DMS 273 (cell line): ENCODE measurements at regions not wholly inside any gene's neighbourhood (a gene's known extent, or its start where the extent isn't known, plus 50 kb on each side); places are given as distances from the start of the nearest gene placed in this dataset.
A peak's percentile ranks its signal among the peaks of the same experiment; 100 is the strongest.

Experiments
- DNase-seq: peaks from one replicate; lab custom pipeline; 2025; ENCODE audit not compliant: unreplicated experiment; lab: John Stamatoyannopoulos, UW

DNA sequence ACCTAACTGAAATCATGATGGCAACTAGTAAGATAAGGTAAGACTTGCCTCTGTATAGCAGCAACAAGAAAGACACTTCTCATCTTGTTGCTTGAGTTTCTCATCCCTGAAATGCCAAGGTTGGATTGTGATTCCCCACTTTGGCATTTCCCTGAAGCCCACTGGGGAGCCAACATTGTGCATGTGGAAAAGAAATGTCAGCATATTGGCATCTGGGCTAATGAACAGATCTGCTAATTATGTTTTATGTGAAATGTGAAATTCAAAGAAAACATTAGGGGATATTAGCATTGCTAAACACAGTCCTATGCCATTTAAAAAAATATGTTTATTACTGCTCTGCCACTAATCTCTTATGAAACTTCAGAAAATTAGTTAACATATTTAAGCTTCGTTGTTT is 126.3 kb upstream of the PCSK2 start:
- DNase-seq, result no peak

GRCh38 chr20:17107127-17107526 is 119.7 kb upstream of the PCSK2 start:
- no peak for DNase-seq

DNA sequence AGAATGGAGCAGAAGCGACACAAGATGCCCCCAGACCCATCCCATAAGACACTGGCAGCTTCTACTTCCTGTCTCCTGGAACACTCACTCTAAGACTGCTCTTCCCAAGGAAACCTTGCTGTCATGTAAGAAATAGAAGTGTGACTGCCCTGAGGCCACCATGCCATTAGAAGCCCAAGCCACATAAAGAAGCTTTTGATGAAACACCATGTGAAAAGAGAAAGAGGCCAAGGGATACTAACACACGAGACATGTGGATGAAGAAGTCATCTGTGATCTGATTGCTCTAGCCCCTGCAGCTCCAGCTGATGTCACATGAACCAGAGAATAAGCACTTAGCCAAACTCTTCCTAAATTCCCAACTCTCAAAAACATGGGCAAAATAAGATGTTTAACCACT is 117.9 kb upstream of the PCSK2 start:
- no peak for DNase-seq

GRCh38 chr20:17109307-17109706 is 117.5 kb upstream of the PCSK2 start:
- no peak for DNase-seq

GRCh38 chr20:17128206-17128605 is 98.6 kb upstream of the PCSK2 start:
- no peak for DNase-seq

- no peak for DNase-seq
Measured at GRCh38 chr20:17129089-17129488, 97.8 kb upstream of the PCSK2 start.

DNA sequence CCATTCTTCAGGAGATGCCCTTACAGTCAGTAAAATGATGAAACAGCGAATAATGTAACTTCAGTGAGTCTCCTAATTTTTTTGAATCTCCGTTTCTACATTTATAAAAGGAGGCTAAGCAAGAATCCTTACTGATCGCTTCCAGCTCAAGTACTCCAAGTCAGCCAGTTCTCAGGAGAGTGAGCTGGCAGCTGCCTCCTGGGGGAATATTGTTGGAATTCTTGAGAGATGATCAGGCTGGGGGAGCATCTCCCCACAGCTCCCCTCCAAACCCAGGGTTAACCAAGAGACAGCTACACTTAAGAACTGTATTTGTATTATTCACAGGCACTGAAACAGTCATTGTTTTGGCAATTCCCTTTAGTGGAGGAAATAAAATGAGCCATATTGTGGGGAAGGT is 89.1 kb upstream of the PCSK2 start:
- DNase-seq, result no peak

GRCh38 chr20:17138237-17138636 is 88.6 kb upstream of the PCSK2 start:
- no peak for DNase-seq

DNA sequence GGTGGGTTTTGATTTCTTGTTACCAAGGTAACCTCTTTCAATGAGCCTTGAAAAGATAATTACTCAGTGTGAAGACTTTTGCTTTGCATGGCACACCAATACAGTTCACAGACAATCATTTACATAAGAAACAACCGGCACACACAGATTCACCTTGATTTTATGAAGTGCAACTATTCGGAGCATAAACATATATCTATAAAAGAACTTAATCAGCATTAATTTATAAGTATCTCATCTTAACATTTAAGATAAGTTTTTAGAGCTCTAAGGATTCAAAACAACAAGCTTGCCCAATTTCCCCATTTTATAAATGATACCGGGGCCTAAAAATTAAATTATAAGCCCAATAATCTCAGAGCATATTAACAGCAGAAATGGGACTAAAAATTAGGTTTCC is 85.9 kb upstream of the PCSK2 start:
- no peak for DNase-seq

GRCh38 chr20:17141568-17141967 is 85.3 kb upstream of the PCSK2 start:
- no peak for DNase-seq

DNA sequence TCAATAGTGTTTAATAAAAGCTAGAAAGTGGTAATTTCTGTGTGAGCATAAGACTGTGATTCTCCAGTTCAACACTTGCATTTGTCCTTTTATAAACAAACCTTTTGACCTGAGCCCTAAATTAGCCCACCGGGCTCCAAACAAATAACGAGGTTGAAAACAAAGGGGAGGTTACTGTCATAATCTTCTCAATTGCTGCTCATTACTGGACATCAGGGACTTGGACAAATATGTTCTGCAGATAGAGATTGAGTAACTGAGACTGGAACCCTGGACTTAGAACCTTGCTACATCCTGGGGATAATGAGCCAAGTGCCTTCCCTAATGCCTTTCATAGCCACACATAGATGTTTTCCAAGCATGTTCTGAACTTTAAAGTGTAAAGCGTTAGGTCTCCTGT is 84.2 kb upstream of the PCSK2 start:
- no peak for DNase-seq

GRCh38 chr20:17150858-17151257 is 76.0 kb upstream of the PCSK2 start:
- no peak for DNase-seq

GRCh38 chr20:17155401-17155800 is 71.4 kb upstream of the PCSK2 start:
- DNase-seq, result no peak

DNA sequence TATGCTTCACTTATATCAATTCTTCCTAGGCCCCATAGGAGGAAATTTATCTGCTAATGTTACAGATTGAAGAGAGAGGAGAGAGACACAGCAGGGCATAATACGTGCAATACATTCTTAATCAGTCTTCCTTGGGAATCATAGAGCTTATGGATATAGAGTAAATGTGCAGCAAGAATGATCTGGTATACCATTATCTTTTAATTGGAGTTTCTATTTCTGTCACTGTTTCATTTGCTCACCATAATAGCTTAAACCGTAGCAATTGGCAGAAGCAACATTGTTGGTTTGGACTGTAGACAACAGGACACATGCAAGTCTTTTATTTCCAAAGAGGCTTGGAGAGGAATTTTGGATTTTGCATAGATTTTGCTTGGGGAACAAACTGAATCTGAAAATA is 68.1 kb upstream of the PCSK2 start:
- no peak for DNase-seq

DNA sequence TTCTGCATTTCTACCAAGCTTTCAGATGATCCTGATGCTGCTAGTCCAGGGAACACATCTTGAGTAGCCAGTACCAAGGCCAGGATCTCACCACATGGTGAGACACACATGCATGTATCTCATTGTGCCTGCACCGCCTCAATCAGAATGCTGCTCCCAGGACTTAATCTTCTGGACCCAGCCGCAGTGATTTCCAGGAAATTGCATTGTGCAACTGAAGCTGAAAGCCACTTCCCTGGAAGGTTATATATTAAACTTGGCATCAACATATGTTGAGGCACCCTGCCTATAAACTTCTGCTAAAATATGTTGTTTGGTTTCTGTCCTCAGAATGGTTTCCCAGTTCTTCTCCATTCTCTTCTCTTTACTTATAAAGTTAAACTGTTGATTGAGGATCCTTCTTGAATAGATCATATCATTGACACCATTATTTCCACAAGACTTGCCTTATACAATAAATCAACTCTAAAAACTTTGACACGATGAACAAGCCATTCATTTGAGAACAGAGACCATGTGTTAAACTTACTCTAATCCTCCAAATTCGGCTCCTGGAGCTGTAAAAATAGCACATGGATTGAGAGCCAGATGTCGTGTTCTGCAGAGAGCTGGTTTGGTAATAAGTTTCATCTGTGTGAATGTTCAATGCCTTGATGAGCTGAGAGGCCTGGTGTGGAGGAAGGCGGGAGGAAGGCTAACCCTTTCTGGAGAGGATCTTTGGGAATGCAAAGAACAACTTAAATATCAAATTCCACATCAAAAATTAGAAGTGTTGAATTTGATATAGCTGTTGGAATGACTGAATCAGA is 65.0 kb upstream of the PCSK2 start:
- DNase-seq, result peak; percentile 78

GRCh38 chr20:17168026-17168612 is 58.7 kb upstream of the PCSK2 start:
- DNase-seq, result no peak

GRCh38 chr20:17169585-17170136 is 57.2 kb upstream of the PCSK2 start:
- DNase-seq, result peak; percentile 35

- DNase-seq, result no peak
Measured at GRCh38 chr20:17171746-17172280, 55.0 kb upstream of the PCSK2 start.

- DNase-seq, result no peak
Measured at GRCh38 chr20:17172836-17173516, 53.9 kb upstream of the PCSK2 start.
